ENCODE measurements at regions not wholly inside any gene's neighbourhood (a gene's known extent, or its start where the extent isn't known, plus 50 kb on each side); places are given as distances from the start of the nearest gene placed in this dataset.

GRCh38 chr2:120658042-120658769 lies 77.5 kb upstream of the GLI2 start:
- no peak overlapping the region for H3K27ac ChIP-seq (ENCODE audit: low read length)
- H3K4me1 ChIP-seq (ENCODE audit: control insufficient read depth, insufficient read depth, low read length), result peaks cover 13% of the 10 kb centered on the region
- ATAC-seq (no peak), DNase-seq (no peak)
- 78% methylated on average over 7 of the region's 7 CpGs for WGBS
- no peaks in the 10 kb centered on the region for H3K27me3 ChIP-seq (ENCODE audit: control insufficient read depth, insufficient read depth)
- intact Hi-C loops (cut with DNase I), result no loop called here
- H3K4me3 ChIP-seq (ENCODE audit: low read length), result no peak overlapping the region
- no peaks in the 10 kb centered on the region for H3K9me3 ChIP-seq (ENCODE audit: control insufficient read depth, low read length)

GRCh38 chr2:120658770-120659158 lies 76.9 kb upstream of the GLI2 start:
- Histone ChIP-seq H3K27ac (ENCODE audit: low read length) (no peak overlapping the region), H3K9me3 (ENCODE audit: control insufficient read depth, low read length) (no peaks in the 10 kb centered on the region), H3K4me1 (ENCODE audit: control insufficient read depth, insufficient read depth, low read length) (peaks cover 13% of the 10 kb centered on the region), H3K27me3 (ENCODE audit: control insufficient read depth, insufficient read depth) (no peaks in the 10 kb centered on the region), H3K4me3 (ENCODE audit: low read length) (no peak overlapping the region)
- DNase-seq (no peak), ATAC-seq (no peak)
- 81% methylated on average over 2 of the region's 2 CpGs for WGBS
- intact Hi-C loops (cut with DNase I), result no loop called here

GRCh38 chr2:120659275-120659977 lies 76.2 kb upstream of the GLI2 start:
- intact Hi-C loops (cut with DNase I), result no loop called here
- ATAC-seq (no peak), DNase-seq (no peak)
- H3K27ac ChIP-seq (ENCODE audit: low read length), result no peak overlapping the region
- 83% methylated on average over 10 of the region's 10 CpGs for WGBS
- H3K4me3 ChIP-seq (ENCODE audit: low read length), result no peak overlapping the region
- H3K4me1 ChIP-seq (ENCODE audit: control insufficient read depth, insufficient read depth, low read length), result peaks cover 13% of the 10 kb centered on the region
- H3K27me3 ChIP-seq (ENCODE audit: control insufficient read depth, insufficient read depth), result no peaks in the 10 kb centered on the region
- no peaks in the 10 kb centered on the region for H3K9me3 ChIP-seq (ENCODE audit: control insufficient read depth, low read length)

DNA sequence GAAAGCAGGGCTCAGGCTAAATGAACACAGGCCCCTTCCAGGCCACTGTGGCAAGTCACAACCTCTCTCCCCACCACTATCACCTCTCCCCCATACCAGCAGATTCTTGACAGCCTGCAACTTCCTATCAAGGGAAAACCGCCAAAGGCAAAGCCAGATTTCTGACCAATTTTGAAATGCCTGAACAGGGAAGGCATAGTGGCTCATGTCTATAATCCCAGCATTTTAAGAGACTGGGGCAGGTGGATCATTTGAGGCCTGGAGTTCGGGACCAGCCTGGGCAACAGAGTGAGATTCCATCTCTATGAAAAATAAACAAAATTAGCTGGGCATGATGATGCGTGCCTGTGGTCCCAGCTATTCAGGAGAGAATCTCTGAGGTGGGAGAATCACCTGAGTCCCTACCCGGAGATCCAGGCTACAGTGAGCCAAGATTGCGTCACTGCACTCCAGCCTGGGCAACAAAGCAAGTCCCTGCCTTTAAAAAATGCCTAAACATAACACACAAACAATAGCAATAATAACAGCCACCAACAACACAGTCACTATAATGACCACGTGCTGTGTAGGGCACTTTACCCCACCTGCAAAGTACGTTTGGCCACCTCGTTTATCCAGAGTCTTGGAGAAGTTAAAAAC lies 75.5 kb upstream of the GLI2 start:
- Histone ChIP-seq H3K4me3 (ENCODE audit: low read length) (no peak overlapping the region), H3K27me3 (ENCODE audit: control insufficient read depth, insufficient read depth) (no peaks in the 10 kb centered on the region), H3K9me3 (ENCODE audit: control insufficient read depth, low read length) (no peaks in the 10 kb centered on the region), H3K4me1 (ENCODE audit: control insufficient read depth, insufficient read depth, low read length) (peaks cover 13% of the 10 kb centered on the region), H3K27ac (ENCODE audit: low read length) (no peak overlapping the region)
- no peak for ATAC-seq
- intact Hi-C loops (cut with DNase I), result no loop called here
- WGBS, result 92% methylated on average over 8 of the region's 8 CpGs
- no peak for DNase-seq

- 55% methylated on average over 11 of the region's 11 CpGs for WGBS
- Histone ChIP-seq H3K27me3 (ENCODE audit: control insufficient read depth, insufficient read depth) (no peaks in the 10 kb centered on the region), H3K27ac (ENCODE audit: low read length) (no peak overlapping the region), H3K4me3 (ENCODE audit: low read length) (no peak overlapping the region), H3K9me3 (ENCODE audit: control insufficient read depth, low read length) (no peaks in the 10 kb centered on the region), H3K4me1 (ENCODE audit: control insufficient read depth, insufficient read depth, low read length) (peaks cover 13% of the 10 kb centered on the region)
- ATAC-seq, result peak; percentile 52 to 84
- DNase-seq, result peak; percentile 69 to 81 (median 77)
- intact Hi-C loops (cut with DNase I), result no loop called here
These were observed 74.8 kb upstream of the GLI2 start for GRCh38 chr2:120660771-120661459.

- Histone ChIP-seq H3K4me1 (ENCODE audit: control insufficient read depth, insufficient read depth, low read length) (peaks cover 13% of the 10 kb centered on the region), H3K27ac (ENCODE audit: low read length) (no peak overlapping the region), H3K4me3 (ENCODE audit: low read length) (no peak overlapping the region), H3K27me3 (ENCODE audit: control insufficient read depth, insufficient read depth) (no peaks in the 10 kb centered on the region), H3K9me3 (ENCODE audit: control insufficient read depth, low read length) (no peaks in the 10 kb centered on the region)
- intact Hi-C loops (cut with DNase I), result no loop called here
- peak; percentile 74 to 86 for ATAC-seq
- DNase-seq, result peak; percentile 85 to 91 (median 91)
- WGBS, result 16% methylated on average over 16 of the region's 16 CpGs
These were observed 74.1 kb upstream of the GLI2 start for GRCh38 chr2:120661551-120661950.

DNA sequence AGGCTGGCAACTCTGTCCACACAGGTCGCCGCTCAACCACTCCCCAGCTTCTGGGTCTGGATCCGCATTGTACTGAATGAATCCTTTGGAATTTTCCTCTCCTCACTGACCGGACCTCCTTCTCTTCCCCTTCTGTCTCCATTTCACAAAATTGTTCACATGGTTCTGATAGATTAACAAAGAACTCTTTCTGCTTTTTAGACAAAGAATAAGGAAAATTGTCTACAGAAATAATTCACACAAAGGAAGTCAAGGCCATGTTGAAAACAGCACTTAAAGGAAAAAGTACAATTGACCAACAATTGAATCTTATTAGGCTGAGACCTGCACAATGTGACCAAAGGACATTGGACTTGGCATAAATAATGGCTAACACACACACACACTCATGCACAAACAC lies 73.6 kb upstream of the GLI2 start:
- intact Hi-C loops (cut with DNase I), result no loop called here
- Histone ChIP-seq H3K9me3 (ENCODE audit: control insufficient read depth, low read length) (no peaks in the 10 kb centered on the region), H3K27ac (ENCODE audit: low read length) (no peak overlapping the region), H3K4me1 (ENCODE audit: control insufficient read depth, insufficient read depth, low read length) (peaks cover 13% of the 10 kb centered on the region), H3K4me3 (ENCODE audit: low read length) (no peak overlapping the region), H3K27me3 (ENCODE audit: control insufficient read depth, insufficient read depth) (no peaks in the 10 kb centered on the region)
- DNase-seq, result no peak
- ATAC-seq, result no peak
- 81% methylated on average over 4 of the region's 4 CpGs for WGBS

- Histone ChIP-seq H3K4me1 (ENCODE audit: control insufficient read depth, insufficient read depth, low read length) (peaks cover 13% of the 10 kb centered on the region), H3K9me3 (ENCODE audit: control insufficient read depth, low read length) (no peaks in the 10 kb centered on the region), H3K27ac (ENCODE audit: low read length) (no peak overlapping the region), H3K27me3 (ENCODE audit: control insufficient read depth, insufficient read depth) (no peaks in the 10 kb centered on the region), H3K4me3 (ENCODE audit: low read length) (no peak overlapping the region)
- DNase-seq (no peak), ATAC-seq (no peak)
- intact Hi-C loops (cut with DNase I), result no loop called here
- WGBS, result 85% methylated on average over 3 of the region's 3 CpGs
These were observed 72.9 kb upstream of the GLI2 start for GRCh38 chr2:120662746-120663145.

DNA sequence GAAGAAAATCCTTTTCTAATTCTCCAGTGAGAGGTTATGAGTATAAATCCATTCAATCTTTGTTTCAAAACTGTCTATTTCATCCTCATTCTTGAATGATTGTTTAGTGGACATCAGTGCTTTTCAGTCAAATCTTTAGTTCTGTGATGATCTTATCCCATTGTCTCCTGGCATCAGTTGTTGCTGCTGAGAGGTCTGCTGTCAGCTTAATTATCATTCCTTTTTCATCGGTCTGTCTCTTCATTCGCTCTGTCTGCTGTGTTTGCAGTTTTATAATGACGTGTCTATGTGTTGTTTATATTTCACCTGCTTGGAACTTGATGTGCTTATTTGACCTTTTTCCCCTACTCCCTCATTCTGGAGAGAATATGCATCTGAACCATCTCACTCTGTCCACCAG lies 69.2 kb upstream of the GLI2 start:
- intact Hi-C loops (cut with DNase I), result no loop called here
- H3K27ac ChIP-seq (ENCODE audit: low read length), result no peak overlapping the region

GRCh38 chr2:120667981-120668380 lies 67.7 kb upstream of the GLI2 start:
- intact Hi-C loops (cut with DNase I), result no loop called here
- ATAC-seq (no peak), DNase-seq (no peak)
- H3K4me1 ChIP-seq (ENCODE audit: control insufficient read depth, insufficient read depth, low read length), result no peaks in the 10 kb centered on the region
- no peak overlapping the region for H3K27ac ChIP-seq (ENCODE audit: low read length)
- no peak overlapping the region for H3K4me3 ChIP-seq (ENCODE audit: low read length)
- 91% methylated on average over 2 of the region's 2 CpGs for WGBS
- H3K9me3 ChIP-seq (ENCODE audit: control insufficient read depth, low read length), result no peaks in the 10 kb centered on the region
- H3K27me3 ChIP-seq (ENCODE audit: control insufficient read depth, insufficient read depth), result no peaks in the 10 kb centered on the region

More for the DNA sequence above, 69.2 kb upstream of the GLI2 start:
- ATAC-seq (no peak), DNase-seq (no peak)
- WGBS, result 62% methylated on average over 3 of the region's 3 CpGs
- H3K4me1 ChIP-seq (ENCODE audit: control insufficient read depth, insufficient read depth, low read length), result no peaks in the 10 kb centered on the region
- no peaks in the 10 kb centered on the region for H3K9me3 ChIP-seq (ENCODE audit: control insufficient read depth, low read length)
- no peaks in the 10 kb centered on the region for H3K27me3 ChIP-seq (ENCODE audit: control insufficient read depth, insufficient read depth)
- no peak overlapping the region for H3K4me3 ChIP-seq (ENCODE audit: low read length)
